ENCODE measurements at regions not wholly inside any gene's neighbourhood (a gene's known extent, or its start where the extent isn't known, plus 50 kb on each side); places are given as distances from the start of the nearest gene placed in this dataset.

DNA sequence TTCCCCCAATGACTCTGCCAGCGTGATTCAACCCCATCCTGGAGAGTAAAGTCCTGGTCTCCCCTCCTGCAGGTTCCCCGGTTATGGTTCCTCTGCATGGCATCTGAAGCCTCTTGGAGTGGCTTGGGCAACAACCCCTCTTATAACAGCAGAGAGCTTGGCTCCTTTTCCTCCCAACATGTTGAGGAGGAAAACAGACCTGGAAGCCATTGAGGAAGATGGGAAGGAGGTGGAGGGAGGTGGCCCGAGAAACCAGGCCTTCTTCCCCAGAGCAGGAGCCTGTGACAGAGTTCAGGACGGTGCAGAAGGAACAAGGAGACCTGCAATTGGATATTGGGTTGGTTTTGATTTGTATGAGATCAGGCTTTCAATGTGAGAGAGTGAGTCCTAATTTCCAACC, 184.0 kb upstream of the ADCY1 start:
- H2AFZ ChIP-seq (ENCODE audit: low read length), result no peak overlapping the region
- H3K79me2 ChIP-seq (ENCODE audit: control insufficient read depth, insufficient read depth, low read length), result no peaks in the 10 kb centered on the region
- no peak overlapping the region for H3K27ac ChIP-seq (ENCODE audit: insufficient read depth, low read length)
- no peaks in the 10 kb centered on the region for H3K4me1 ChIP-seq (ENCODE audit: control insufficient read depth, extremely low read depth, insufficient read depth, low read length)
- TF ChIP-seq, protein P1, sequence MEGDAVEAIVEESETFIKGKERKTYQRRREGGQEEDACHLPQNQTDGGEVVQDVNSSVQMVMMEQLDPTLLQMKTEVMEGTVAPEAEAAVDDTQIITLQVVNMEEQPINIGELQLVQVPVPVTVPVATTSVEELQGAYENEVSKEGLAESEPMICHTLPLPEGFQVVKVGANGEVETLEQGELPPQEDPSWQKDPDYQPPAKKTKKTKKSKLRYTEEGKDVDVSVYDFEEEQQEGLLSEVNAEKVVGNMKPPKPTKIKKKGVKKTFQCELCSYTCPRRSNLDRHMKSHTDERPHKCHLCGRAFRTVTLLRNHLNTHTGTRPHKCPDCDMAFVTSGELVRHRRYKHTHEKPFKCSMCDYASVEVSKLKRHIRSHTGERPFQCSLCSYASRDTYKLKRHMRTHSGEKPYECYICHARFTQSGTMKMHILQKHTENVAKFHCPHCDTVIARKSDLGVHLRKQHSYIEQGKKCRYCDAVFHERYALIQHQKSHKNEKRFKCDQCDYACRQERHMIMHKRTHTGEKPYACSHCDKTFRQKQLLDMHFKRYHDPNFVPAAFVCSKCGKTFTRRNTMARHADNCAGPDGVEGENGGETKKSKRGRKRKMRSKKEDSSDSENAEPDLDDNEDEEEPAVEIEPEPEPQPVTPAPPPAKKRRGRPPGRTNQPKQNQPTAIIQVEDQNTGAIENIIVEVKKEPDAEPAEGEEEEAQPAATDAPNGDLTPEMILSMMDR (conservative IDR thresholded peaks at IDR 0.05 in 1 of 2, IDR thresholded peaks at IDR 0.05 in 1 of 2; ENCODE audit: low read depth in 1 of 2, low read length in 2 of 2), result no peak
- H3K36me3 ChIP-seq (ENCODE audit: control insufficient read depth, insufficient read depth, low read length), result no peaks in the 10 kb centered on the region
- no peak overlapping the region for H3K4me3 ChIP-seq (replicated peaks in 1 of 4; ENCODE audit: control extremely low read depth in 1 of 4, insufficient read depth in 1 of 4, low read depth in 3 of 4, low read length in 4 of 4)
- DNase-seq (ENCODE audit: low read depth in 2 of 2), result no peak
- H3K4me2 ChIP-seq (ENCODE audit: extremely low read depth, insufficient read depth, low read length), result no peak overlapping the region
- no peaks in the 10 kb centered on the region for H3K27me3 ChIP-seq (ENCODE audit: control insufficient read depth, insufficient read depth, low read length)
- no peaks in the 10 kb centered on the region for H3K9me3 ChIP-seq (ENCODE audit: control insufficient read depth, insufficient read depth, low read depth, low read length)
- no peaks in the 10 kb centered on the region for H4K20me1 ChIP-seq (ENCODE audit: control insufficient read depth, extremely low read depth, insufficient read depth, low read length)
- no peak overlapping the region for H3K9ac ChIP-seq (ENCODE audit: insufficient read depth, low read length)

DNA sequence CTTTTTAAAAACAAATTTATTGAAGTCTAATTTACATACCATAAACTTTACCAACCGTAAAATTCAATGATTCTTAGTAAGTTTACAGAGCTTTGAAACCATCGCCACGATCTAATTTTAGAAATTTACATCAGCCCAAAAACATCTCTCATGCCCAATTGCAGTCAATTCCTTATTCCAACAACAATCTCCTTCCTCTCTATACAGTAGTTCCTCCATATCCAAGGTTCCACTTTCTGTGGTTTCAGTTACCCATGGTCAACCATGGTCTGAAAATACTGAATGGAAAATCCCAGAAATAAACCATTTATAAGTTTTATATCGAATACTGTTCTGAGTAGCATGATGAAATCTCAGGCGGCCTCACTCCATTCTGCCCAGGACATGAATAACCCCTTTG, 183.4 kb upstream of the ADCY1 start:
- Histone ChIP-seq H3K27ac (ENCODE audit: insufficient read depth, low read length) (no peak overlapping the region), H3K36me3 (ENCODE audit: control insufficient read depth, insufficient read depth, low read length) (no peaks in the 10 kb centered on the region), H4K20me1 (ENCODE audit: control insufficient read depth, extremely low read depth, insufficient read depth, low read length) (no peaks in the 10 kb centered on the region), H3K4me1 (ENCODE audit: control insufficient read depth, extremely low read depth, insufficient read depth, low read length) (no peaks in the 10 kb centered on the region), H3K27me3 (ENCODE audit: control insufficient read depth, insufficient read depth, low read length) (no peaks in the 10 kb centered on the region), H3K79me2 (ENCODE audit: control insufficient read depth, insufficient read depth, low read length) (no peaks in the 10 kb centered on the region), H3K9ac (ENCODE audit: insufficient read depth, low read length) (no peak overlapping the region), H3K9me3 (ENCODE audit: control insufficient read depth, insufficient read depth, low read depth, low read length) (no peaks in the 10 kb centered on the region), H2AFZ (ENCODE audit: low read length) (no peak overlapping the region), H3K4me2 (ENCODE audit: extremely low read depth, insufficient read depth, low read length) (no peak overlapping the region), H3K4me3 (replicated peaks in 1 of 4; ENCODE audit: control extremely low read depth in 1 of 4, insufficient read depth in 1 of 4, low read depth in 3 of 4, low read length in 4 of 4) (no peak overlapping the region)
- no peak for TF ChIP-seq EZH2 (IDR thresholded peaks at IDR 0.05; ENCODE audit: low read length, missing control alignments)
- TF ChIP-seq, protein P1 (conservative IDR thresholded peaks at IDR 0.05 in 1 of 2, IDR thresholded peaks at IDR 0.05 in 1 of 2; ENCODE audit: low read depth in 1 of 2, low read length in 2 of 2), result no peak
- no peak for DNase-seq (ENCODE audit: low read depth in 2 of 2)

DNA sequence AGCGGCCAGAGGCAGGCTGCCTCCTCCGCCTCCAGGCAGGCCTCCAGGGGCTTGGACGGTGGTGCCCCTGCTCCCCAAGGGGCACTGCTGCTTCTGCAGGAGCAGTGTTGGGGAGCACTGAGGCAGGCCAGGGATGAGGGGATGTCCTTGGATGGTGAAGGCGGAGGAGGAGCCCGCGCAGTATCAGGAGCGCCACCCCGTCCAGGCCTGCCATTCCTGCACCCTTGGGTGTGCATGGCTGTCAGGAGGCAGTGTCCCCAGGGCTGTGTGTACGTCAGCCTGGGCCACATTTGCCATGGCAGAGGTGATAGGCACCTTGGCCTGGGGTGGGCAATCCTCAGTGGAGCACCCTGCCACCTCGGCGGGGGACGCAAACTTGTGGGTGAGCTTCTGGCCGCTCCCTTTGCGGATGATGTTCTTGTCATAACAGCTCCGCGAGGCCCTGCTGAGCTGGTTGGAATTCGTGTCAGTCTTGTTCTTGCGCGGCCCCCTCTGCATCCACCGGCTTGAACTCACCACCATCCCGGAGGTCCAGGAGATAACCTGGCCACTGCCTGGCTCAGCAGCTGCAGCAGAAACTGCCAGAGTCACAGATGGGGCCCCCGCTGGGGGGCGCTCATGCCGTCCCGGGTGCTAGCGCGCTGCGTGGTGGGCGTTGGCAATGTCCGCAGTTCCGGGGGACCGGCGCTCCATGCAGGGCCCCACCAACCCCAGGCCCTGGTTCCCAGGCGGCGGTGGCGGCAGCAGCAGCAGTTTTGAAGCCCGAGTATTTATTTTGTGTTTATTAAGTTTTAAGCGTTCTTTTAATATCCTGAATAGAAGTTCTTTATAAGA, 182.3 kb upstream of the ADCY1 start:
- no peaks in the 10 kb centered on the region for H3K79me2 ChIP-seq (ENCODE audit: control insufficient read depth, insufficient read depth, low read length)
- no peak overlapping the region for H3K4me2 ChIP-seq (ENCODE audit: extremely low read depth, insufficient read depth, low read length)
- H2AFZ ChIP-seq (ENCODE audit: low read length), result no peak overlapping the region
- no peaks in the 10 kb centered on the region for H3K9me3 ChIP-seq (ENCODE audit: control insufficient read depth, insufficient read depth, low read depth, low read length)
- H3K36me3 ChIP-seq (ENCODE audit: control insufficient read depth, insufficient read depth, low read length), result no peaks in the 10 kb centered on the region
- no peak for DNase-seq (ENCODE audit: low read depth in 2 of 2)
- no peak overlapping the region for H3K4me3 ChIP-seq (replicated peaks in 1 of 4; ENCODE audit: control extremely low read depth in 1 of 4, insufficient read depth in 1 of 4, low read depth in 3 of 4, low read length in 4 of 4)
- no peak overlapping the region for H3K27ac ChIP-seq (ENCODE audit: insufficient read depth, low read length)
- no peak overlapping the region for H3K9ac ChIP-seq (ENCODE audit: insufficient read depth, low read length)
- no peaks in the 10 kb centered on the region for H3K4me1 ChIP-seq (ENCODE audit: control insufficient read depth, extremely low read depth, insufficient read depth, low read length)
- H3K27me3 ChIP-seq (ENCODE audit: control insufficient read depth, insufficient read depth, low read length), result no peaks in the 10 kb centered on the region
- no peaks in the 10 kb centered on the region for H4K20me1 ChIP-seq (ENCODE audit: control insufficient read depth, extremely low read depth, insufficient read depth, low read length)
- TF ChIP-seq EZH2 (IDR thresholded peaks at IDR 0.05; ENCODE audit: low read length, missing control alignments), result no peak
- TF ChIP-seq, protein P1 (conservative IDR thresholded peaks at IDR 0.05 in 1 of 2, IDR thresholded peaks at IDR 0.05 in 1 of 2; ENCODE audit: low read depth in 1 of 2, low read length in 2 of 2), result no peak

Data from fibroblast of lung (primary cell).